Trophoblast cell (in vitro differentiated cells and primary cell): ENCODE measurements at regions not wholly inside any gene's neighbourhood (a gene's known extent, or its start where the extent isn't known, plus 50 kb on each side); places are given as distances from the start of the nearest gene placed in this dataset.
A peak's percentile ranks its signal among the peaks of the same experiment; 100 is the strongest.

Experiments used
- DNase-seq, 2 donors: peaks; one replicate each; pipeline ENCODE4 v3.0.0-alpha.2; 2016
- H2AFZ ChIP-seq: 2 replicates; pipeline ENCODE4 v1.6.1; 2013; ENCODE audit warnings: low read length, moderate library complexity, mild to moderate bottlenecking; ENCODE audit not compliant: insufficient read depth, poor library complexity
- H2AK5ac ChIP-seq: 2 replicates; pipeline ENCODE4 v1.6.1; 2013; ENCODE audit warnings: mild to moderate bottlenecking, low read length
- H2BK120ac ChIP-seq: 2 replicates; pipeline ENCODE4 v1.6.1; 2013; ENCODE audit warnings: low read length, mild to moderate bottlenecking, moderate library complexity; ENCODE audit not compliant: insufficient read depth, poor library complexity
- H2BK12ac ChIP-seq: 2 replicates; pipeline ENCODE4 v1.6.1; 2013; ENCODE audit warnings: mild to moderate bottlenecking, low read length, moderate library complexity
- H2BK5ac ChIP-seq: 2 replicates; pipeline ENCODE4 v1.6.1; 2013; ENCODE audit warnings: low read length, low read depth, moderate library complexity, mild to moderate bottlenecking; ENCODE audit not compliant: poor library complexity
- H3K14ac ChIP-seq: 2 replicates; pipeline ENCODE4 v1.6.1; 2013; ENCODE audit warnings: mild to moderate bottlenecking, low read length
- H3K18ac ChIP-seq: 2 replicates; pipeline ENCODE4 v1.6.1; 2013; ENCODE audit warnings: mild to moderate bottlenecking, low read length
- H3K23ac ChIP-seq: 2 replicates; pipeline ENCODE4 v1.6.1; 2013; ENCODE audit warnings: low read length
- H3K27ac ChIP-seq: 2 replicates; pipeline ENCODE4 v1.5.1; 2013; ENCODE audit warnings: low read depth, mild to moderate bottlenecking, inconsistent platforms, low read length, moderate library complexity
- H3K27me3 ChIP-seq: 2 replicates; pipeline ENCODE4 v1.6.1; 2013; ENCODE audit warnings: inconsistent platforms, mild to moderate bottlenecking, low read length, moderate library complexity; ENCODE audit not compliant: insufficient read depth
- H3K36me3 ChIP-seq, 2 experiments: 1 replicate in 1 of 2; 2 replicates in 1 of 2; pipeline ENCODE4 v1.6.1; 2013; ENCODE audit warnings: low read length in 2 of 2, mild to moderate bottlenecking in 2 of 2, moderate library complexity in 1 of 2; ENCODE audit not compliant: insufficient read depth in 2 of 2, control insufficient read depth in 1 of 2
- H3K4ac ChIP-seq: 2 replicates; pipeline ENCODE4 v1.6.1; 2013; ENCODE audit warnings: low read depth, mild to moderate bottlenecking, low read length, moderate library complexity
- H3K4me1 ChIP-seq, 2 experiments: 1 replicate in 1 of 2; 2 replicates in 1 of 2; pipeline ENCODE4 v1.6.1; 2013; ENCODE audit warnings: low read length in 2 of 2, mild to moderate bottlenecking in 2 of 2, moderate library complexity in 1 of 2; ENCODE audit not compliant: insufficient read depth in 2 of 2, control insufficient read depth in 1 of 2
- H3K4me2 ChIP-seq: 2 replicates; pipeline ENCODE4 v1.6.1; 2013; ENCODE audit warnings: inconsistent platforms, mild to moderate bottlenecking, low read length, moderate library complexity
- H3K4me3 ChIP-seq: 2 replicates; pipeline ENCODE4 v1.5.1; 2013; ENCODE audit warnings: mild to moderate bottlenecking, low read depth, low read length, inconsistent platforms
- H3K79me1 ChIP-seq: one replicate; pipeline ENCODE4 v1.6.1; 2013; ENCODE audit warnings: low read length
- H3K79me2 ChIP-seq: 2 replicates; pipeline ENCODE4 v1.6.1; 2013; ENCODE audit warnings: low read length, mild to moderate bottlenecking; ENCODE audit not compliant: control insufficient read depth, insufficient read depth, poor library complexity
- H3K9ac ChIP-seq: 2 replicates; pipeline ENCODE4 v1.6.1; 2013; ENCODE audit warnings: mild to moderate bottlenecking, low read length
- H3K9me3 ChIP-seq: 2 replicates; pipeline ENCODE4 v1.6.1; 2013; ENCODE audit warnings: low read depth, mild to moderate bottlenecking, control low read depth, inconsistent platforms, low read length; ENCODE audit not compliant: insufficient read depth
- H4K12ac ChIP-seq: 2 replicates; pipeline ENCODE4 v1.6.1; 2013; ENCODE audit warnings: low read depth, mild to moderate bottlenecking, low read length, moderate library complexity
- H4K8ac ChIP-seq: 2 replicates; pipeline ENCODE4 v1.6.1; 2013; ENCODE audit warnings: low read depth, mild to moderate bottlenecking, low read length, moderate library complexity
- H4K91ac ChIP-seq: one replicate; pipeline ENCODE4 v1.6.1; 2013; ENCODE audit warnings: low read depth, mild to moderate bottlenecking, low read length, moderate library complexity
- WGBS: extraction: QIAGEN DNeasy Blood & Tissue Kit; methylation state at CpG from one replicate; pipeline ENCODE4 v1.1.7; 2013; ENCODE audit warnings: missing lambda C conversion rate; ENCODE audit not compliant: insufficient read length, insufficient coverage; ENCODE audit errors: extremely low coverage; 5-methylcytosine and 5-hydroxymethylcytosine counted together

GRCh38 chr6:40054602-40055001, 120.3 kb upstream of the MOCS1 start:
- H2BK5ac ChIP-seq, result no peak overlapping the region
- no peak overlapping the region for H3K9ac ChIP-seq
- H4K91ac ChIP-seq, result no peak overlapping the region
- no peak overlapping the region for H4K12ac ChIP-seq
- no peak overlapping the region for H2BK120ac ChIP-seq
- no peak overlapping the region for H3K14ac ChIP-seq
- H2BK12ac ChIP-seq, result no peak overlapping the region
- H3K79me2 ChIP-seq, result no peaks in the 10 kb centered on the region
- no peaks in the 10 kb centered on the region for H3K79me1 ChIP-seq
- H3K4ac ChIP-seq, result no peak overlapping the region
- H3K18ac ChIP-seq, result no peak overlapping the region
- peaks cover 1% of the 10 kb centered on the region for H3K9me3 ChIP-seq
- no peak overlapping the region for H2AK5ac ChIP-seq
- no peak overlapping the region for H2AFZ ChIP-seq
- H3K36me3 ChIP-seq, result no peaks in the 10 kb centered on the region
- H3K27me3 ChIP-seq, result no peaks in the 10 kb centered on the region
- no peak overlapping the region for H3K23ac ChIP-seq
- DNase-seq, result peak; percentile 2 to 33
- H3K27ac ChIP-seq, result no peak overlapping the region
- no peak overlapping the region for H3K4me3 ChIP-seq
- no peak overlapping the region for H4K8ac ChIP-seq
- H3K4me1 ChIP-seq, result no peaks in the 10 kb centered on the region
- no peak overlapping the region for H3K4me2 ChIP-seq

- Histone ChIP-seq H2BK120ac (no peak overlapping the region), H2BK12ac (no peak overlapping the region), H3K4me2 (no peak overlapping the region), H3K27me3 (no peaks in the 10 kb centered on the region), H3K4me1 (no peaks in the 10 kb centered on the region), H3K14ac (no peak overlapping the region), H3K23ac (no peak overlapping the region), H3K79me1 (no peaks in the 10 kb centered on the region), H3K27ac (no peak overlapping the region), H2AFZ (no peak overlapping the region), H2AK5ac (no peak overlapping the region), H3K9ac (no peak overlapping the region), H3K4me3 (no peak overlapping the region), H4K12ac (no peak overlapping the region), H4K91ac (no peak overlapping the region), H3K9me3 (peaks cover 3% of the 10 kb centered on the region), H4K8ac (no peak overlapping the region), H3K79me2 (no peaks in the 10 kb centered on the region), H3K18ac (no peak overlapping the region), H3K36me3 (no peaks in the 10 kb centered on the region), H3K4ac (no peak overlapping the region), H2BK5ac (no peak overlapping the region)
- no peak for DNase-seq
- WGBS, result no CpG with 5 or more reads among the region's 2 CpGs
These were observed 119.9 kb upstream of the MOCS1 start for GRCh38 chr6:40054186-40054585.

- Histone ChIP-seq H3K9me3 (peaks cover 2% of the 10 kb centered on the region), H3K18ac (no peak overlapping the region), H4K91ac (no peak overlapping the region), H3K4me1 (no peaks in the 10 kb centered on the region), H3K79me2 (no peaks in the 10 kb centered on the region), H3K14ac (no peak overlapping the region), H4K8ac (no peak overlapping the region), H3K4me2 (no peak overlapping the region), H3K36me3 (no peaks in the 10 kb centered on the region), H3K27me3 (no peaks in the 10 kb centered on the region), H3K4ac (no peak overlapping the region), H3K4me3 (no peak overlapping the region), H2AK5ac (no peak overlapping the region), H2BK5ac (no peak overlapping the region), H2AFZ (no peak overlapping the region), H4K12ac (no peak overlapping the region), H3K27ac (no peak overlapping the region), H2BK120ac (no peak overlapping the region), H3K23ac (no peak overlapping the region), H2BK12ac (no peak overlapping the region), H3K79me1 (no peaks in the 10 kb centered on the region), H3K9ac (no peak overlapping the region)
- no CpG with 5 or more reads among the region's 4 CpGs for WGBS
- DNase-seq, result no peak
These were observed 114.9 kb upstream of the MOCS1 start for GRCh38 chr6:40049128-40049527.

- WGBS, result no CpG with 5 or more reads among the region's 1 CpG
- H2BK12ac ChIP-seq, result no peak overlapping the region
- no peaks in the 10 kb centered on the region for H3K36me3 ChIP-seq
- H3K23ac ChIP-seq, result no peak overlapping the region
- H3K14ac ChIP-seq, result no peak overlapping the region
- H3K4ac ChIP-seq, result no peak overlapping the region
- no peak for DNase-seq
- H2BK120ac ChIP-seq, result no peak overlapping the region
- H3K27me3 ChIP-seq, result no peaks in the 10 kb centered on the region
- no peak overlapping the region for H4K12ac ChIP-seq
- H3K4me1 ChIP-seq, result no peaks in the 10 kb centered on the region
- H4K91ac ChIP-seq, result no peak overlapping the region
- H3K9me3 ChIP-seq, result peaks cover 3% of the 10 kb centered on the region
- no peak overlapping the region for H3K4me3 ChIP-seq
- H3K4me2 ChIP-seq, result no peak overlapping the region
- no peak overlapping the region for H2BK5ac ChIP-seq
- no peak overlapping the region for H3K18ac ChIP-seq
- H4K8ac ChIP-seq, result no peak overlapping the region
- no peak overlapping the region for H3K9ac ChIP-seq
- no peak overlapping the region for H2AFZ ChIP-seq
- no peaks in the 10 kb centered on the region for H3K79me2 ChIP-seq
- no peak overlapping the region for H3K27ac ChIP-seq
- H3K79me1 ChIP-seq, result no peaks in the 10 kb centered on the region
- no peak overlapping the region for H2AK5ac ChIP-seq
These were observed 109.9 kb upstream of the MOCS1 start for GRCh38 chr6:40044196-40044595.

GRCh38 chr6:40042232-40042631, 108.0 kb upstream of the MOCS1 start:
- no peak overlapping the region for H4K12ac ChIP-seq

More at GRCh38 chr6:40042232-40042631, 108.0 kb upstream of the MOCS1 start:
- Histone ChIP-seq H3K27me3 (no peaks in the 10 kb centered on the region), H3K79me2 (no peaks in the 10 kb centered on the region), H2BK5ac (no peak overlapping the region), H2BK120ac (no peak overlapping the region), H3K4me3 (no peak overlapping the region), H2AFZ (no peak overlapping the region), H3K23ac (no peak overlapping the region), H3K4me2 (no peak overlapping the region), H3K4me1 (no peaks in the 10 kb centered on the region), H3K18ac (no peak overlapping the region), H3K9me3 (peaks cover 3% of the 10 kb centered on the region), H3K27ac (no peak overlapping the region), H3K79me1 (no peaks in the 10 kb centered on the region), H3K4ac (no peak overlapping the region), H4K8ac (no peak overlapping the region), H2BK12ac (no peak overlapping the region), H3K14ac (no peak overlapping the region), H2AK5ac (no peak overlapping the region), H3K36me3 (no peaks in the 10 kb centered on the region), H4K91ac (no peak overlapping the region), H3K9ac (no peak overlapping the region)
- no peak for DNase-seq
